NOMO-1 treated with dmso at 0.1 percent for 144 hours (cell line): ENCODE measurements at regions not wholly inside any gene's neighbourhood (a gene's known extent, or its start where the extent isn't known, plus 50 kb on each side); places are given as distances from the start of the nearest gene placed in this dataset.

ENCODE experiments used
- DNase-seq: peaks from one replicate; lab custom pipeline; 2025; ENCODE audit not compliant: unreplicated experiment; lab: John Stamatoyannopoulos, UW

DNA sequence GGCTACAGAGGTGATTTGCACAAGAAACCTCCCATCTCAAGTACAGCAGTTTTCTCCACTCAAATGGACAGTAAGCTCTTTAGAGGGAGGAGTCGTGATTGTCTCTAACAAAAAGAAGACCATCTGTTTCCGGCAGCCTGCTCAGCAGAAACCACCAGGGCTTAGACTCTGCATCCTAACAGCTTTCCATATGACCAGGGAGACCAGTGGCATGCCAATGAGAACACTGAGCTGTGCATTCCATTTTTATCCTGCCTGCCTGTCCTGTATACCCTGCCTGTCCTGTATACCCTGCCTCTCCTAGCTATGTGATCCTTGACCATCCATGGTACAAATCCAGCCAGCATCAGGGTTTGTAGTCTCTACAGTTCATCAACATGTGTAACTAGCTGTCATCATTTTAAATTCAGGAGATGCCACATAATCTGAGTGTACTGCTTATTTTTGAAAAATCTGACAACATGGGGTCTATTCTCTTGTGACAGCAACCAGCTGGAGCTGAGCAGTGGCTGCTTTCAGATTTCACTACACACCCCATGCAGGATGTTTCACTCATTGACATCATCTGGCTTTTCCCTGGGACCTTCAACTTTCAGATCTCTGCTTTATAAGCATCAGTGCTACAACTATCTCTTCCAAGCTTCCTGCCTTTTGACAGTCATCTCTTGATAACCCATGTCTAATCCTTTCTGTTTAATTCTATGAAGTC is 50.5 kb upstream of the POU2AF2 start:
- no peak for DNase-seq

DNA sequence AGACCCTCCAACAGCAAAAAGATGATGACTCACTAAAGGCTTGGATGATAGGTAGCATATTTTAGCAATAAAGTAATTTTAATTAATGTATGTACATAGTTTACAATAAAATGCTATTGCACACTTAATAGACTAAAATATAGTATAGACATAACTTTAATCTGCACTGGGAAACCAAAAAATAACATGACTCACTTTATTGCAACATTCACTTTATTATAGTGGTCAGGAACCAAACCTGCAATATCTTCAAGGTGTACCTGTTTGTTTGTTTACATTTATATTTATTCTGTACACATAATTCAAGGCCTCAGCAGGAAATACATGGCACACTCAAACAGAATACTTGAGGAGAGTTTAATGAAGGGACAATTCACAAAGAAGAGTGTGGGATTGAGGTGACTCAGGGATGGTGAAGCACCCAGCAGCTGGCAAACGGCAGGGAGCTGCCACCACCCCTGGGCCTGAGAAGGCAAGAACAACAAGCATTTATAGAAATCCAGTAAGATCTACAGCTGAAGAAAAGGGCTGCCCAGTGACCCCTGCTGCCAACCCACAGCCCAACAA is 51.5 kb upstream of the POU2AF2 start:
- DNase-seq, result no peak

DNA sequence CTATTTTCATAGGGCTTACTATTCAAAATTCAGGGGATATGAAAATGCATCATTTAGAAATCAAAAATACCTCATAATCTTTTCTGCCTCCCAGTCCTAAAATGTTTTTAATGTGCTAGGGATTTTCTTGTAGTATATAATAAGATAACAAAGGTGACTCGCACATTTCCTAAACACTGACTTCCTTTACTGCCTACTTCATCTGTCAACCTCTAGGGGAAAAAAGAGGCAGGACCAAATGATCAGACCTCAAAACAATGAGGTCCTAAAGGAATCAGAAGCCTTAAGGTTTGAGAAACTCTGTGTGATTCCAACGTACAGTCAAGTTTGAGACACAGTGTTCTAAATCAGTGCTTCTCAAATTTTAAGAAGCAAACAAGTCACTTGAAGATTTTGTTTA is 56.1 kb upstream of the POU2AF2 start:
- no peak for DNase-seq

DNA sequence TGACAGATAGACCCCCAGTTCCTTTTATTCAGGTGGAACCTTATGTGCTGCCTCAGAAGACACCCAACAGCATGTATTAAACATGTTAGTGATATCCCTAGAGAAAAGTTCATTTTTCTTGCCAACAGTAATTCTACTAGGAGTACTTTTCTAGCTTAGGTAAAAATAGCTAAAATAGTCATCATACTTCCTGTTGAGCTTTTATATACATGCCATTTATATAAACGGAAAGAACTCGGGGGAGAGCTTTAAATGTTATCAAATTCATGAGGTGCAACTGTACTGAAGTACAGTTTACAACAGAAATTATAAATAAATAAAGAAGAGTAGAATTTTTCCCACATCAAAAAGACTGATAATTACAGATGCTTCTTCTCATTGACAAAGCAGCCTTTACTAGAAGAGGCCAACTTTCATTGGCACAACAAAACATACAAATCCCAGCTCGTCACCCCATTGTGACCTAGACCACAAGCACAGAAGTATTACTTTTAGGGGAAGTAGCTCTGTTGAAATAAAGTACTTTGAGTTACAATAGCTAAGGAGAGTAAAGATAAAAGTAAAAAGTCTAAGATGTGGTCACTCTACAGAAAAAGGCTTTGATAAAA is 59.1 kb upstream of the POU2AF2 start:
- no peak for DNase-seq

DNA sequence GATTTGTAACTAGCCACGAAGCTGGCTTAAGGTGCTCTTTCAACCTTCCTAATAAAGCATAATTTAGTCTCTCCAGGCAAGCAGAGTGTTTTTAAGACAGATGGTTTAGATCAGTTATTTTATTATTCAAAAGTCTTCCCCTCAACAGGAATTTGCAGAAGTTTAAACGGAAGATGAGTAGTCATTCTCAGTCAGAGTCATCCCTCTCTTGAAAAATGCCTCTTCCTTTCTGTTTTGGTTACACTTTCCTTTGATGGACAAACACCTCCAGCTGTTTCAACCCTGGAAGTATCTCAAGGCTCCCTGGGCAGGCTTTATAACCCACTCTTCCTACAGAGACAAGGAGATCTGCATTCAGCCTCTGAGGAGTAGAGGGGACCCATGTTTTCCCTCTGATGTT is 60.3 kb upstream of the POU2AF2 start:
- DNase-seq, result no peak

DNA sequence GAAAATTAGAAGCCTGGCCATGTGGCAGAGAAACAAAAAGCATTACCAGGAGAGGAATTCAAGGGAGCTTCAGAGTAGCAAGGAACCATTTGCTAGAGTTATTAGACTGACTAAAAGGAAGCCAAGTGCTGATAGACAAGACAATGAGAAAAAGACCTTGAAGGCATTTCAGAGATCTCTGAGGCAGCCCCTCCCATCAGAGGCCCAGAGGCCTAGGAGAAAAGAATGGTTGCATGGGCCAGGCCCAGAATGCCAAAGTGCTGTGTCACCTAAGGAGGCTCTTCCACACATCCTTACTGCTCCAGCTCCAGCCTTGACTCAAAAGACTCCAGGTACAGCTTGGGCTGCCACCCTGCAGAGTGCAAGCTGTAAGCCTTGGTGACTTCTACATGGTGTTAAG is 61.8 kb upstream of the POU2AF2 start:
- DNase-seq, result no peak

DNA sequence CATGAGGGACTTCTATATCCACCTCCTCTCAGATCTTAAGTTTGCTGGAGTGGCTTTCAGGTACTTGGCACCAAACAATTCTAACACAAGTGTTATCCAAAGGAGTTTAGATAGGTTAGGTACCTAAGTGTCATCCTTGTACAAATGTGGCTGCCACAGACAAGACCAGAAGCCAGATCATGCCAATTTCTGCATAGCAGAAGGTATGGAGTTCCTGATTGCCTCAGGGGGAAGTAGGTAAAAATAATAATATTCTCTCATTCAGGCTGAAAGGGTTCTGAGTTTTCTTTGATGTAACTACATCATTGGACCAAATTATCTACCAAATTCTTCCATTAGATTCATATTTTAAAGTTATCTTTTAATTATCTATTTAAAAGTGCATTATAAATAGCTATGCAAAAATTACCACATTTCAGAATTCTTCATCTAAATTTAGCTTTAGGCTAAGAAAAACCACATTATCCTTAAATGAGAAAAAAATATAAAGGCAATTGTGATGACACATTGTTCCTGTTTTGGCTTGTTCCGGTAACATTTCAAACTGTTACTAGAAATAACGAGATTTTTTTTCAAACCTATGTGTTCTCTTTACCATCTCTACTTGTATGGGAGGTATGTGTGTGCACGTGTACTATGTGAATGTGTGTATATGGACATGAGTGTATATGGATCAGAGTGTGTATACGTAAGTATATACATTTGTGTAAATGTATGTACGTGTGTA is 66.2 kb upstream of the POU2AF2 start:
- DNase-seq, result peak; percentile 19

DNA sequence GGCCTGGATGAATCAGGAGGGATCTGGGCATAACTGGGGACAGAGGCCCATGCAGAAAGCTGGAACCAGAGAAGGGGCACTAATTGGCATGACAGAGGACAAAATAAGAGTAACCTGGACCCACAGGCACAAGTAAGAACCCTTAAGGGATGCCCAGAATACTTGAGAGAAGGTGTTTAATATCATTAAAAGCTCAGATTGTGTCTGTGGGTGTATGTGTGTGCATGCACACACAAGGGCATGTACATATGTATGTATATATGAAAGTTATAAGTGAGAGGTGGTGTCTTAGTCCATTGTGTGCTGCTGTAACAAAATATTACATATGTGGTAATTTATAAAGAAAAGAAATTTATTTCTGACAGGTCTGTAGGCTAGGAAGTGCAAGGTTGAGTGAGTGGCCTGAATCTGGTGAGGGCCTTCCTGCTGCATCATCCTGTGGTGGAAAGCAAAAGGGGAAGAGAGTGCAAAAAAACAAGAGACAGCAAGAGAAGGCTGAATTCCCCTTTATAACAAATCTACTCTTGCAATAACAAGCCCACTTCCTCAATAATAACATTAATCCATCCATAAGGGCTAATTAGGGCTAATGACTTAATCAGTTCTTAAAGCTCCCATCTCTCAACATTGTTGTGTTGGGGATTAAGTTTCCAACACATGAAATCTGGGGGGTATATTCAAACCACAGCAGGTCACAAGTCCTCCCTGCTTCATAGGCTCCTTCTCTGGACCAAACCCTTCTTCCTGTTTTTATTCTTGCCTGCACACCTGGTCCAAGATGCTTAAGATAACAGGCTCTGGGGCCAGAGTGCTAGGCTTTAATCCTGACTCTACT is 68.3 kb upstream of the POU2AF2 start:
- DNase-seq, result peak; percentile 86

DNA sequence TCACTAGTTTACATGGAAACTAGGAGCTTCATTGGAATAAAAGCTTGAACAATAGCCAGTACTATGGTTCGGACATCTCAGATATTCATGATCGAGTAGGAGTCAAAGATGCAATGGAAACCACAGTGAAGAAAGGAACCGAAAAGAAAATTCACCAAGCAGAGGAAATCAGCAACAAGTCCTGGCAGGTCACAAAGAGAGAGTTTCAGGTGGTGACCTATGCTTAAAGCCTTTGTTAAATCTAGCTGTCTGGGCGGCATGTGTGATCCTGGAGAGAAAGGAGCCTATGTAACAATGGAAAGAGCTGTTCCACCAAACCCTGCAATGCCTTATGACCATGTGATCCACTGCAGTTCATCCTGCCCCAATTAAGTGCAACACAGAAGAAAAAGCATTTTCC is 68.9 kb upstream of the POU2AF2 start:
- no peak for DNase-seq

DNA sequence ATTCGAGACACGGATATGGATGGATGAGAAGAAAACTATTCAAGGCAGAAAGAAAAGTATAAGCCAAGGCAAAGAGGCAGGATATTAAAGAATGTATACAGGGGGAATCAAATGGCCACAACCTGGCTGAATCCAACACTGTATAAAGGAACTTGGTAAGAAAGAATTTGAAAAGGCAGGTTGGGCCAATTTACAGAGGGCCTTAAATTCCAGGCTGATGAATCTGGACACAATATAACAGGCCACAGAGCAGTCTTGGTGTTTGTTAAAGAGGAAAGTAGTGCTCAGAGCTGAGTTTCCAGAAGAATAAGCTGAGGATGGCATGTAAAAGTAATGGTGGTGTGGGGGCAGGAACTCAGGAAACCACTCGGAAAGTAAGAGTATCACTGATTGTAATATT is 72.3 kb upstream of the POU2AF2 start:
- no peak for DNase-seq

DNA sequence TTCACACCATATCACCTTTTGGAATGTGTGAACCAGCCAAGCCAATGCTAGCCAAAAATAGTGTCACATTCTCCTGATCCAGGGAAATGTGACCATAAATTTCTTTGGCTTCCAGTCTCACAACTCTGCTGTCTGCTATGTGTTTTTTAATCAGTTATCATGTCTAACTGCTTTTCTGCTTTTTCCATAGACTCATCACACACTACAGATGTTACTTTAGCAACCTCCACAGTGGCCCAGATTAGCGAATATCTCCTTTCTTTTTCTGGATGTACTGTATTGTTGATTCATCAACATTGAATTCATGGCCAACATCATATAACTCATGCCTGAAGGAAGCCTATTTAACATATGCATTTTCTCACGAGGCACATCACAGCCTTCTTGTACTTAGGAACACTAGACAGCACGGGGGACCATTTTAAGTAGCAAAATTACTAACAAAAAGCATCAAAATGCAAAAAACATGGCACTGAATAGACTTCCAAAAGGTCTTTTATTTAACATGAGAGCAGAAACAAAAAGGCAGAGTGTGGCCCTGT is 73.1 kb upstream of the POU2AF2 start:
- DNase-seq, result no peak

DNA sequence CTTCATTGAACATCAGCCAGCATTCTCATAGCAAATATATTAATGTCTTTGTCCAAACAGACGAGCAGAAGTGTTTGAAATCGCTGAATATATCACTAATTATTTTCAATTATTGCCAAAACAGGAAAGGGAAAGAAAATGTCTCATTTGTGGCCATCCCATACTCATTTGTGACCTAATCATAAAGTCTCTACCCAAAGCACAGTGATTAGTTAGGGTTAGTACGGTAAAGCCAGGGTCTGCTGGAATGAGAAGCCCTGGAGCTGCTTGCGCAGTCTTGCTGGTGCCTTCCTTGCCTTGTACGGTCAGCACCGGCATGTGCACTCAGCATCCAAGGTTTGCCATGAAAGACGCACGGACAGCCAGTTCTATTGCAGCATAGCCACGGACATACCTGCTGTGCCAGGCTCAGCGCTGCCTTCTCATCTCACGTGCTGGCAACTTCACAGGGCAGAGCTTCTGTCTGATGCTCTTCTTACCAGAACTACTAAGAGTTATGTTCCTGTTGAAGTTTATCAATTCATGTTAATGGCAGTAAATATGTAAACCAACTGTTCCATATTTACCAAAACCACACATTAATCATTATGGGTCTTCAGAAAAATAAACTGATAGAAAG is 74.7 kb upstream of the POU2AF2 start:
- DNase-seq, result no peak

DNA sequence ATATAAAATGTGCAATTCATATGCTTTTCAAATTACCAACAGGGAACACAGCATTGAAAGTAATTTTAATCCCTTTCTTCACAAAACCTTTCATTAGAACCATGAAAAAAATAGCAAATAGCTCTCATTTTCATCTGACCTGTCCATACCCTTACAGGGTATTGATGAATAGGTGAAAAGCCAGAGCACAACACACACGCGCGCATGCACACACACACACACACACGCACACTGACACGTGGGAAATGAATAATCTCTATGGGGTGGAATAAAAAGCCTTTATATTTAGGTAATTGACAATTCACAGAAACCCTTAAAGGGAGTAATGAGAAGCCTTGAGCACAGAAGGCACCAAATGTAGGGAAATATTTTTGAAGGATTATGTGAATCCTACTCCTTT is 76.2 kb upstream of the POU2AF2 start:
- no peak for DNase-seq

DNA sequence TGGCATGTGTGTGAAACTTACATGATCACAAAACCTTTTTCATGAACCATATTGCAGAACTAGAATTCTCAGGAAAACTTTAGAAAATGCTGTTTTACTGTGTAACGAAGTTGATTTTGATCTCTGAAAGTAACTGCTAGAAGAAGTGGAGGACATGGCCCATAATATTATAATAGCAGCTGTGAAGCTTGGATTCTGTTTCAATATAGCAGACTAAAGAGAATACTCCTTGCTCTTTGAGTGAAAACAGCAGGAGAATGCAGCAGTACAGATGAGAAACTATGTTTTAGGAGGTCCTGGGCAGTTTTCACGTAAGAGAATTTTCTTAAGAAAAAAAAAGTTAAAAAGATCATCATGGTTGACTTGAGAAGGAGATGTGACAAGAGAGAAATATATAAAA is 76.7 kb upstream of the POU2AF2 start:
- no peak for DNase-seq

DNA sequence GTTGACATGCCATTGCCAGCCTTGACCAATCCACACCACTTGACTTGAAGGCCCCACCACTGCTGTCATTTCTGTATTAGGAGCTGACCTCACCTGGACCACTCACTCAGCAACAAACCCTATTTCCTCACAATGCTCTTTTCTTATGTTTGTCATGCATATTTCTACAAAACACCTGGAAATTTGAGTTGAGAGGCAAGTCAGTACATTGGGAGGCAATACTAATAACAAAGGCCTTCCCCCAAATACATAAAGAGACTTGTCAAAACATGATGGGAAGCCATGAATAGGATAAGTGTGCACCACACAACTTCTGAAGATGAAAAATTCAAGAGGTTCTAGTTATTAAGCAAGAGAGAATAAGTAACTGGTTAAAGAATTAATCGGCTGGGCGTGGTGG is 77.9 kb upstream of the POU2AF2 start:
- DNase-seq, result no peak

DNA sequence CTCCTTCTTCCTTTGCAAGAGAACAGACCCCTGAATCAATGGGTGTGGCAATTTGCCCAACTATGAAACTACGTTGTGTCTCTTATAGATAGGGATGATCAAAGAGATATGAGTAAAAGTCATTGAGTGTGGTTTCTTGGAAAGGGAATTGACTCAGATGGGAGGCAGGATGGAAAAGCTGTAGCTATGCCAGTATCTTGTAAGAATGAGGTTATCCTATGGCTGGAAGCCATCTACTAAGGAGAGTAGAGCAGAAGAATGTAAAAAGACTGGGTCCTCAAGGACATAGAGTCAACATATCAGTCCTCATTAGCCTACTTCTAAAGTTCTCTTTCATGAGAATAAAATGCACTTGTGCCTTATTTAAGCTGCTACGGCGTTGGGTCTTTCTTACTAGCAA is 78.9 kb upstream of the POU2AF2 start:
- no peak for DNase-seq

DNA sequence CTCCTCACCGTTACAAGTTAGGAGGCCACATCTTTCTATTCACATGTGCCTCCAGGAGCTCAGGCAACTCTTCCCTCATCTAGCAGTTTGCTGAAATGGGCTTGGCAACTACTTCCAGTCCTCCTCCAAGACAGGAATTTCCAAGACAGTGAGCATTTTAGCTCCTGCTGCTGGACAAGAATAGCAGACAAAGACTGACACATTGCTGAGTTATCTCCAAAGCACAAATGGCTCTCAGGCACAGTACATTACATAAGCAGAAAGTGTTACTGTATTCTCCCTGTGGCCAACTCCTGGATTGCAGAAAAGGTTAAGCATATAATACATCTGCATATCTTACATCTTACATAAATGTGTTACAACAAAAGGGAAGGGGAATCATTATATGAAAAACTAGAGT is 83.2 kb upstream of the POU2AF2 start:
- no peak for DNase-seq

DNA sequence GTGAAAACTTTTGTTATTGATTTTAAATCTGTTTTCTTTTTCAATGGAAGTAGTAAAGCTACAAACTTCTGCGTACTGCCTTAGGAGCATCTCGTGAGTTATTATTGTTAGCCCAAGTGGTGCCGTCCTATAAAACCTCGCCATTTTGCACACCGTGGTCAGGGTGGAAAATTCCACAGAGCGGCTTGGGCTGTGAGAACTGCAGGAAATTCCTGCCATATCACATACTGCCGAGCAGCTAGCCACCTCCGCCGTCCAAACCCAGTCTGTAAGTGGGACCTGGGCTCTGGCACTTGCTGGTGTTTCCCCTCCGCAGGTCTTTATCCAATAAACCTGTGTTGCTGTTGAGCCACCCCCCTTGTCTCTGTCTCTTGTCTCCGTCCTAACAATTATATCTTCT is 88.0 kb upstream of the POU2AF2 start:
- no peak for DNase-seq

DNA sequence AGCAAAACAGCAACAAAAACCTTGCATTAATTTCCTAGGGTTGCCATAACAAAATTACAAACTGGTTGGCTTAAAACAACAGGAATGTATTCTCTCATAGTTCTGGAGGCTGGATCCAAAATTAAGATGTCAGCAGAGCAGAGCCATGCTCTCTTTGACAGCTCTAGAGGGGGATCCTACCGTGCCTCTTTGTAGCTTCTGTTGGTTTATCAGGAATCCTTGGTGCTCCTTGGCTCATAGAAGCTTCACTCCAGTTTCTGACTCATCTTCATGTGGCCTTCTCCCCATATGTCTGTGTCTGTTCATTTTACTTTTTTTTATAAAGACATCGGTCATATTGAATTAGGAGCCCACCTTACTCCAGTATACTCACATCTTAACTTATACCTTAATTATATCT is 90.5 kb upstream of the POU2AF2 start:
- DNase-seq, result no peak

DNA sequence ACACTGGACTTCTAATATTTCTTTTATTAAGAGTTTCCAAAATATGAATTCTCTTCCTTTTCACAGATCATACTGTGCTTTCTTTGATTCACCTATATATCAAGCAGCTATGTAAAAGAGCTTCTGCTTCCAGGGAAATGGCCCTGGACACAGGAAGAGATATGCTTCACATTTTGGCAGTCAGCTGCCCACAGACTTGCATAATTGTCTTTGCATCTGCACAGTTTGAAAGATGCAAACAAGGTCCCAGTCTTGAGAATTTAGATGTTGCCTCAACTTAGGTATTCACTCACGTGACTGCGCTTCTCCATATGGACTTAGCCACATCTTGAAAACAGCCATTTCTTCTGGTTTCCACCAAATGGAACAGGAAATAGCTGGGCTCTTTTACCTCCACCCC is 92.3 kb upstream of the POU2AF2 start:
- DNase-seq, result no peak

DNA sequence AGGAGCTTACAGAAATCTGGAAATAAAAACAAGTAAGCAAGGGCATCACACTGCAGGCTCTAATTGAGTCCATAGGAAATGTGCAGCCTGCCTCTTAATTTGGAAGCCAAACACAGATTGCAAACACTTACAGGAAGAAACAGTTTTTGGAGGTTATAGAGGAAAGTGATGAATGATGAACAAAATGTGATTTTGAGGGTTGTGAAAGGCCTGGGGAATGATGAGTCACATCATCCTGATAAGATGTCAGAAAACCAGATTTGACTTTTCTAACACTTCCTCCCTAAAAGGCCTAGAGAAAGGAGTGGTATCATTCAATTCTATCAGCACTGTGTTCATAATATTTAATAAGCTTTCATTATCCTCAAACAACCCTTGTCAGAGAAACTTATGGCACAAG is 96.6 kb upstream of the POU2AF2 start:
- DNase-seq, result no peak
